ENCODE measurements at regions not wholly inside any gene's neighbourhood (a gene's known extent, or its start where the extent isn't known, plus 50 kb on each side); places are given as distances from the start of the nearest gene placed in this dataset.

DNA sequence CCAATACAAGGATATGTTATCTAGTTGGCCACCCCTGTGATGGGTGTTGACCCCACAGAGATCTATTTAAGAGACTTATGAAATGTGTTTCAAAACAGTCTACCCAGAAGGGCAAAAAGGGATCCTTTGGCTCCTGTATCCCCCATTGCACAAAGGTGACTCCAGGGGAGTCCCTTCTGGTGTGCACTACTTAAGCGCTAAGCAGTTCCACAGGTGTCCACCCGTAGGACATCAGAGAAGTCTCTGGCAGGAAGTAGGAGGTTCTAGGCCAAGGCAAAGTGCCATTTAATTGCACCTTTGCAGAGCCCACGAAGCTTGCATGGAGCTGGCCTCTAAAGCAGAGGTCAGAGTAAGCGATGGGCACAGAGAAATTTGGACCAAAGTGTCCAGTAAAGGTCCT is 147.7 kb downstream of the MRPL14 start:
- Histone ChIP-seq H3K27me3 (ENCODE audit: control insufficient read depth in 2 of 2, insufficient read depth in 2 of 2, low read length in 2 of 2) (no peaks in the 10 kb centered on the region), H4K20me1 (replicated peaks; ENCODE audit: control insufficient read depth, insufficient read depth, low read length) (no peaks in the 10 kb centered on the region), H3K36me3 (ENCODE audit: control insufficient read depth, insufficient read depth, low read length) (no peaks in the 10 kb centered on the region), H3K4me3 (no peak overlapping the region), H3K9me3 (replicated peaks; ENCODE audit: control insufficient read depth, insufficient read depth, low read depth, low read length) (no peaks in the 10 kb centered on the region), H3K79me2 (ENCODE audit: control insufficient read depth, insufficient read depth, low read length) (peaks cover 4% of the 10 kb centered on the region; the same call in 2 of the 3 replicates), H3K9ac (ENCODE audit: insufficient read depth in 1 of 2, low read depth in 2 of 2, low read length in 2 of 2) (no peak overlapping the region; a peak in 1 of 4 replicates), H3K27ac (ENCODE audit: extremely low read depth, low read depth, low read length) (no peak overlapping the region), H3K9me1 (ENCODE audit: control insufficient read depth, insufficient read depth, low read length) (no peaks in the 10 kb centered on the region), H3K4me2 (ENCODE audit: insufficient read depth, low read length) (no peak overlapping the region), H2AFZ (ENCODE audit: low read depth, low read length) (no peak overlapping the region), H3K4me1 (replicated peaks in 1 of 2; ENCODE audit: control insufficient read depth in 2 of 2, insufficient read depth in 2 of 2, low read length in 2 of 2) (peaks cover 7 to 19% of the 10 kb centered on the region in 2 experiments)
- TF ChIP-seq, protein P1, sequence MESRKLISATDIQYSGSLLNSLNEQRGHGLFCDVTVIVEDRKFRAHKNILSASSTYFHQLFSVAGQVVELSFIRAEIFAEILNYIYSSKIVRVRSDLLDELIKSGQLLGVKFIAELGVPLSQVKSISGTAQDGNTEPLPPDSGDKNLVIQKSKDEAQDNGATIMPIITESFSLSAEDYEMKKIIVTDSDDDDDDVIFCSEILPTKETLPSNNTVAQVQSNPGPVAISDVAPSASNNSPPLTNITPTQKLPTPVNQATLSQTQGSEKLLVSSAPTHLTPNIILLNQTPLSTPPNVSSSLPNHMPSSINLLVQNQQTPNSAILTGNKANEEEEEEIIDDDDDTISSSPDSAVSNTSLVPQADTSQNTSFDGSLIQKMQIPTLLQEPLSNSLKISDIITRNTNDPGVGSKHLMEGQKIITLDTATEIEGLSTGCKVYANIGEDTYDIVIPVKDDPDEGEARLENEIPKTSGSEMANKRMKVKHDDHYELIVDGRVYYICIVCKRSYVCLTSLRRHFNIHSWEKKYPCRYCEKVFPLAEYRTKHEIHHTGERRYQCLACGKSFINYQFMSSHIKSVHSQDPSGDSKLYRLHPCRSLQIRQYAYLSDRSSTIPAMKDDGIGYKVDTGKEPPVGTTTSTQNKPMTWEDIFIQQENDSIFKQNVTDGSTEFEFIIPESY (CRISPR knock-in tag; IDR thresholded peaks at IDR 0.05) = peak; percentile 94
- no peak for TF ChIP-seq ZNF785 (CRISPR knock-in tag; IDR thresholded peaks at IDR 0.05)
- ChIA-PET POLR2A (interaction anchor here (0.6 to 1.0 kb wide), 4 partner anchors 8 to 253 kb away, joined by 3 to 4 read pairs (median 3); no protein-coding TSS in a partner anchor), CTCF (ENCODE audit: low intra/inter-chr PET ratio) (no interaction called here)
- WGBS (ENCODE audit: insufficient coverage, low coverage, missing lambda C conversion rate) = 55% methylated on average over 4 of the region's 4 CpGs
- ATAC-seq (no peak), FAIRE-seq (no peak), DNase-seq (ENCODE audit: extremely low read depth in 1 of 4, low spot score in 3 of 4) (no peak)
- in situ Hi-C loops (cut with MboI) (no loop called here), intact Hi-C loops (cut with micrococcal nuclease) (no loop called here)
- BruUV-seq (replicated peaks) = no TSS peak

All from K562 (cell line).